ENCODE measurements at regions not wholly inside any gene's neighbourhood (a gene's known extent, or its start where the extent isn't known, plus 50 kb on each side); places are given as distances from the start of the nearest gene placed in this dataset.
"Not testable (repeated sequence)": the region's sequence is repeated elsewhere in the genome, so short reads cannot be mapped to it uniquely, and the experiment has no call there.

DNA sequence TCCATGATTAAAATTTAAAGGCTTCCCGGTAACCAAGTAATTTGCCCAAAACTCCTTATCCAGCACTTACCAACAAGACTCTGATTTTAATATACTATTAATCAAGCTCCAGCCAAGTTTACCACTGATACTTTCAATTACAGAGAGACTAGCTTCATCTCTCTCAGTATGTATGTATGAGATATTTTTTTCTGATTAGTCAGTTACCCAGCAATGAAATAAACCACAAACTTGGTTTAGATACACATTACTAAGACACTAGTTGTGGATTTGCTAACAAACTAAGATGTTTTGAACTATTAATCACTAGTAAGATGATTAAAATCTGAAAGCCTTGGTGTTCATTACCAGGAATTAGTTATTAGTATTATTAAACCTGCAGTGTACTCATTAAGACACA lies 1272.2 kb upstream of the ACVR2A start:
- H3K27ac ChIP-seq: peak overlapping the region; percentile 15
- in situ Hi-C loops (cut with HindIII; ENCODE audit: low pct_ligation_motif_present, low sequenced_read_pairs): no loop called here
- H3K4me3 ChIP-seq (ENCODE audit: low read depth, low read length): no peak overlapping the region
- TF ChIP-seq, protein P1, sequence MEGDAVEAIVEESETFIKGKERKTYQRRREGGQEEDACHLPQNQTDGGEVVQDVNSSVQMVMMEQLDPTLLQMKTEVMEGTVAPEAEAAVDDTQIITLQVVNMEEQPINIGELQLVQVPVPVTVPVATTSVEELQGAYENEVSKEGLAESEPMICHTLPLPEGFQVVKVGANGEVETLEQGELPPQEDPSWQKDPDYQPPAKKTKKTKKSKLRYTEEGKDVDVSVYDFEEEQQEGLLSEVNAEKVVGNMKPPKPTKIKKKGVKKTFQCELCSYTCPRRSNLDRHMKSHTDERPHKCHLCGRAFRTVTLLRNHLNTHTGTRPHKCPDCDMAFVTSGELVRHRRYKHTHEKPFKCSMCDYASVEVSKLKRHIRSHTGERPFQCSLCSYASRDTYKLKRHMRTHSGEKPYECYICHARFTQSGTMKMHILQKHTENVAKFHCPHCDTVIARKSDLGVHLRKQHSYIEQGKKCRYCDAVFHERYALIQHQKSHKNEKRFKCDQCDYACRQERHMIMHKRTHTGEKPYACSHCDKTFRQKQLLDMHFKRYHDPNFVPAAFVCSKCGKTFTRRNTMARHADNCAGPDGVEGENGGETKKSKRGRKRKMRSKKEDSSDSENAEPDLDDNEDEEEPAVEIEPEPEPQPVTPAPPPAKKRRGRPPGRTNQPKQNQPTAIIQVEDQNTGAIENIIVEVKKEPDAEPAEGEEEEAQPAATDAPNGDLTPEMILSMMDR (IDR thresholded peaks at IDR 0.05; ENCODE audit: low read depth, low read length, missing control alignments): no peak
- H3K36me3 ChIP-seq (replicated peaks): no peaks in the 10 kb centered on the region
- no peak for DNase-seq
- H3K27me3 ChIP-seq (replicated peaks): no peaks in the 10 kb centered on the region

DNA sequence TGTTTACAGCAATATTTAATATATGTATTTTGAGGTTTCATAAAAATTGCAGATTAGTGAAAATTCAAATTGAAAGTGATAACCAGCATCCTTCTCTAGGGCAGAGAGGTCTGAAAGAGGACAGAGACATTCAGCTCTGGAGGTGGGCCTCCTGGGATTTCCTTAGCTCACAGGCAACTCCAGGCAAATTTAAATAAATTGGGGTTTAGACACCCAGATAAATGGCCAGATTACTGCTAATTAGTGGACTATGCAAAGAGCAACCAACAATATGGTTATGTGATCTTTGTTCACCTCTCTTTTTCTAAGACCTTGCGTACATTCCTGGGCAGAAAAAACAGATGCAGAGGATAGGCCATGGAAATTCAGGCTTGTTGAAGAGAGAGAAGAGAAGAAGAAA lies 1282.8 kb upstream of the ACVR2A start:
- no peaks in the 10 kb centered on the region for H3K36me3 ChIP-seq (replicated peaks)
- TF ChIP-seq, protein P1 (IDR thresholded peaks at IDR 0.05; ENCODE audit: low read depth, low read length, missing control alignments): no peak
- in situ Hi-C loops (cut with HindIII; ENCODE audit: low pct_ligation_motif_present, low sequenced_read_pairs): no loop called here
- H3K27ac ChIP-seq: no peak overlapping the region
- no peaks in the 10 kb centered on the region for H3K27me3 ChIP-seq (replicated peaks)
- no peak for DNase-seq
- H3K4me3 ChIP-seq (ENCODE audit: low read depth, low read length): no peak overlapping the region

DNA sequence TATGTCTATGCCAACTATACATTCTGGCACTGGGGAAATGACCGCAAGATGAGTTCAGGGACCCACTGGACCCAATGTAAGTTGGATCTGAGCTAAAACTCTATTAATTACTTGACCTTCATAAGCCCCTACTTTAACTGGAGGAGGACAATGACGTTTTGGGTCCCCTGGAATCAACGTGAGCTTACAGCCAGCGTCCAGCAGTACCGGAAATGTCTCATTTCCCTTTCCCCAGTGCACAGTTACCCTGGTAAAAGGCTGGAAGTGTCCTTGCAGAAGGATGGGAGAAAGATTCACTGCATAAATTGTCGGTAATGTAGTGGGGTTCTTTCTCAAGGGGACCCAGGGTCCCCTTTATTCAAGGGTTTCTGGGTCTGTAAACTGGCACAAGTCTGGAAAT lies 1297.6 kb upstream of the ACVR2A start:
- H3K27me3 ChIP-seq (replicated peaks): no peaks in the 10 kb centered on the region
- no peaks in the 10 kb centered on the region for H3K36me3 ChIP-seq (replicated peaks)
- no peak overlapping the region for H3K4me3 ChIP-seq (ENCODE audit: low read depth, low read length)
- TF ChIP-seq, protein P1 (IDR thresholded peaks at IDR 0.05; ENCODE audit: low read depth, low read length, missing control alignments): no peak
- in situ Hi-C loops (cut with HindIII; ENCODE audit: low pct_ligation_motif_present, low sequenced_read_pairs): no loop called here
- no peak overlapping the region for H3K27ac ChIP-seq
- DNase-seq: no peak

DNA sequence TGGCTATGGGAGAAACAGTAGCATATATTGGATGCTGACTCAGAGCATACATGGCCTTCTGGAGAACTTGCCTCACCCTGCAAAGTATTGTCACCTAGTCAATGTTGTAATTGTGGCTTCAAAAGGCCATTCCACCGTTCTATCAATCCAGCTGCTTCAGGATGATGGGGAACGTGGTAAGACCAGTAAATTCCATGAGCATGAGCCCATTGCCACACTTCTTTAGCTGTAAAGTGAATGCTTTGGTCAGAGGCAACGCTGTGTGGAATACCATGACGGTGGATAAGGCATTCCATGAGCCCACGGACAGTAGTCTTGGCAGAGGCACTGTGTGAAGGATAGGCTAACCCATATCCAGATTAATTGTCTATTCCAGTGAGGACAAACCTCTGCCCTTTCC lies 1300.1 kb upstream of the ACVR2A start:
- TF ChIP-seq, protein P1 (IDR thresholded peaks at IDR 0.05; ENCODE audit: low read depth, low read length, missing control alignments): no peak
- H3K27ac ChIP-seq: no peak overlapping the region
- peak; percentile 13 for DNase-seq
- no peak overlapping the region for H3K4me3 ChIP-seq (ENCODE audit: low read depth, low read length)
- in situ Hi-C loops (cut with HindIII; ENCODE audit: low pct_ligation_motif_present, low sequenced_read_pairs): no loop called here
- no peaks in the 10 kb centered on the region for H3K36me3 ChIP-seq (replicated peaks)
- H3K27me3 ChIP-seq (replicated peaks): no peaks in the 10 kb centered on the region

DNA sequence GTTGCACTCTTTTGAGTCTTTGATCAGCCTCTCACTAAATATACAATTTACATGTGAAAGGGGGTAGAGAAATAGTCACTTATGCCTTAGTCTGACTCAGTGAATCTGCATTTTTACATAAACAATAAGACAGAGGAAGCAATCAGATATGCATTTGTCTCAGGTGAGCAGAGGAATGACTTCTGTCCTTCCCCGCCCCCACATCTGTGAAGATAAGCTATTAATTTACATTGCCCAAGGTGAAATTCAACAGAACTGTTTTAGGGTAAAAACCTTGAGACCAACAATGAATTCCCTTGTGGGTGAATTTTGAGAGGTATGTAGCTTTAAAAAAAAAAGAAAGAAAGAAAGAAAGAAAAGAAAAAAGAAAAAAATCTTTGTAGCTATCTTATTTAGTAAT lies 1302.9 kb upstream of the ACVR2A start:
- Histone ChIP-seq H3K27ac (no peak overlapping the region), H3K36me3 (replicated peaks) (no peaks in the 10 kb centered on the region), H3K4me3 (ENCODE audit: low read depth, low read length) (no peak overlapping the region), H3K27me3 (replicated peaks) (no peaks in the 10 kb centered on the region)
- TF ChIP-seq, protein P1 (IDR thresholded peaks at IDR 0.05; ENCODE audit: low read depth, low read length, missing control alignments): no peak
- in situ Hi-C loops (cut with HindIII; ENCODE audit: low pct_ligation_motif_present, low sequenced_read_pairs): no loop called here
- DNase-seq: no peak

DNA sequence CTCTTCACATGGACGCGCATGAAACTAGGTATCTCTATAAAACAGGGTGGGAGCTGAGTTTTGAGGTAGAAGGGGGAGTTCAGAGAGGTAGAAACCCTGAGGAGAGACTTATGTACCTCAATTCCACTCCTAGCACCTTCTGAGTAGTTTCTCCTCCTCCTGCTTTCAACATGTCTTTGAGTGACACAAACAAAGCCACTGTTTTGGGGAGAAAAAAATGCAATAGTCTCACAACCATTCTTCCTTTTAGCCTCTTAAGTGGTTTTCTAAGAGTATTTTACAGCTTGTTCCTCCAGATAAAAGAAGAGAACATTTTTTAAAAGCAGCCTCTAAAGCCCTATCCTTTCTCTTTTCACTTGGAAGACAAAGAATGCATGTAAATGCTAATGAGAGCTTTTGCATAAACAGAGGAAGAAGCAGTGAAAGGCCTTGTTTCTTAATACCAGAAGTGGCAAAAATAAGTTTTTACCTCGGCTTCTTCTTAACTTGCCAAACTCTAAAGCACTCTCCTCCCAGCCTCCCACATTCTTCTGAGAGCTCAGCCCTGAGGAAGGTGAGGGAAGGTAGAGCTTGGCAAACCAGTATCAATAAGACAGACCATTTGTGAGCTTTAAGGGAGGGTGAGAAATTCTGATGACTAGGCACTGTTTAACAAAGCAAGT lies 1304.4 kb upstream of the ACVR2A start:
- Histone ChIP-seq H3K27me3 (replicated peaks) (no peaks in the 10 kb centered on the region), H3K27ac (no peak overlapping the region), H3K36me3 (replicated peaks) (no peaks in the 10 kb centered on the region), H3K4me3 (ENCODE audit: low read depth, low read length) (no peak overlapping the region)
- in situ Hi-C loops (cut with HindIII; ENCODE audit: low pct_ligation_motif_present, low sequenced_read_pairs): no loop called here
- no peak for DNase-seq
- TF ChIP-seq, protein P1 (IDR thresholded peaks at IDR 0.05; ENCODE audit: low read depth, low read length, missing control alignments): no peak

DNA sequence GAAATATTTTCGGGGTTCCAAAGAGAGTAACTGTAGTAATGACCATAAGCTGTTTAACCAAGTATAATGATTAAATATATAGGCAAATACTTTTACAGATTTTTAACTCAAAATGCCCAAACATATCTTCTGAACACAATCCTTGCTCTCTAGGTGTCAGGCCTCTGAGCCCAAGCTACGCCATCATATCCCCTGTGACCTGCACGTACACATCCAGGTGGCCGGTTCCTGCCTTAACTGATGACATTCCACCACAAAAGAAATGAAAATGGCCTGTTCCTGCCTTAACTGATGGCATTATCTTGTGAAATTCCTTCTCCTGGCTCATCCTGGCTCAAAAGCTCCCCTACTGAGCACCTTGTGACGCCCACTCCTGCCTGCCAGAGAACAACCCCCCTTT lies 1305.1 kb upstream of the ACVR2A start:
- in situ Hi-C loops (cut with HindIII; ENCODE audit: low pct_ligation_motif_present, low sequenced_read_pairs); H3K36me3 ChIP-seq (replicated peaks); H3K27me3 ChIP-seq (replicated peaks); H3K4me3 ChIP-seq (ENCODE audit: low read depth, low read length); DNase-seq; H3K27ac ChIP-seq: not testable (repeated sequence)
